ENCODE measurements at regions not wholly inside any gene's neighbourhood (a gene's known extent, or its start where the extent isn't known, plus 50 kb on each side); places are given as distances from the start of the nearest gene placed in this dataset.

- no peak for DNase-seq
Observed at GRCh38 chrX:151476604-151477303, 79.7 kb downstream of the VMA21 start.

- no peak for DNase-seq
Observed at GRCh38 chrX:151478058-151478457, 81.1 kb downstream of the VMA21 start.

- peak; percentile 5 for DNase-seq
Observed at GRCh38 chrX:151488677-151489076, 74.8 kb upstream of the PASD1 start.

- DNase-seq, result peak; percentile 2
Observed at GRCh38 chrX:151505796-151506195, 57.7 kb upstream of the PASD1 start.

GRCh38 chrX:151510203-151510602 lies 53.3 kb upstream of the PASD1 start:
- DNase-seq, result no peak

- no peak for DNase-seq
Observed at GRCh38 chrX:151513472-151513871, 50.0 kb upstream of the PASD1 start.
